Fibroblast of mammary gland (primary cell): ENCODE measurements at regions not wholly inside any gene's neighbourhood (a gene's known extent, or its start where the extent isn't known, plus 50 kb on each side); places are given as distances from the start of the nearest gene placed in this dataset.

Source experiments
- DNase-seq: peaks from one replicate; pipeline ENCODE4 v3.0.0-alpha.2; 2010; ENCODE audit warnings: low read depth
- H3K4me3 ChIP-seq: 2 replicates; pipeline ENCODE4 v1.5.1; 2011; ENCODE audit warnings: low read depth, mild to moderate bottlenecking, low read length, moderate library complexity; ENCODE audit not compliant: control insufficient read depth
- CTCF ChIP-seq: conservative IDR thresholded peaks from 2 replicates; pipeline ENCODE4 v1.5.1; 2011; ENCODE audit warnings: low read depth, low read length, inconsistent platforms; ENCODE audit not compliant: control insufficient read depth, insufficient read depth

- TF ChIP-seq CTCF, result no peak
- DNase-seq, result no peak
- no peak overlapping the region for H3K4me3 ChIP-seq
Observed at GRCh38 chr9:103669296-103669695, 424.8 kb upstream of the SMC2 start.

GRCh38 chr9:103674271-103674670 lies 419.8 kb upstream of the SMC2 start:
- no peak for TF ChIP-seq CTCF
- no peak overlapping the region for H3K4me3 ChIP-seq
- no peak for DNase-seq

GRCh38 chr9:103680581-103680980 lies 413.5 kb upstream of the SMC2 start:
- no peak for TF ChIP-seq CTCF
- no peak overlapping the region for H3K4me3 ChIP-seq
- DNase-seq, result no peak

GRCh38 chr9:103681435-103681834 lies 412.7 kb upstream of the SMC2 start:
- no peak for DNase-seq
- TF ChIP-seq CTCF, result no peak
- H3K4me3 ChIP-seq, result no peak overlapping the region

GRCh38 chr9:103700195-103700962 lies 393.7 kb upstream of the SMC2 start:
- no peak for TF ChIP-seq CTCF
- no peak overlapping the region for H3K4me3 ChIP-seq
- DNase-seq, result no peak

GRCh38 chr9:103702572-103702971 lies 391.5 kb upstream of the SMC2 start:
- no peak for TF ChIP-seq CTCF
- no peak overlapping the region for H3K4me3 ChIP-seq
- no peak for DNase-seq

- peak; percentile 16 for DNase-seq
- no peak for TF ChIP-seq CTCF
- no peak overlapping the region for H3K4me3 ChIP-seq
Observed at GRCh38 chr9:103707181-103707580, 386.9 kb upstream of the SMC2 start.
